GM12878 (cell line): ENCODE measurements at regions not wholly inside any gene's neighbourhood (a gene's known extent, or its start where the extent isn't known, plus 50 kb on each side); places are given as distances from the start of the nearest gene placed in this dataset.

ENCODE experiments used
- ATAC-seq: fragments of 200-7000 bp; cut with Tn5 transposase; 3 replicates; pipeline ENCODE4 v1.9.1; 2020; ENCODE audit warnings: mild to moderate bottlenecking, moderate library complexity
- BruUV-seq: library from RNA; stranded (reverse); fragments of 400-500 nt; replicated peaks from 2 replicates; lab custom pipeline; 2021; lab: Mats Ljungman, UMichigan
- CTCF ChIA-PET: fragments of 300-600 bp; sonication (Branson Sonifier 250); formaldehyde crosslinking; extraction: SDS; loops from one replicate; lab custom pipeline; 2021; ENCODE audit warnings: inconsistent platforms; lab: Yijun Ruan, JAX
- POLR2A ChIA-PET: fragments of 350-600 bp; formaldehyde crosslinking; extraction: SDS; loops from one replicate; lab custom pipeline; 2021; ENCODE audit warnings: inconsistent platforms; lab: Charles Lee
- RAD21 ChIA-PET: fragments of 300-600 bp; sonication (Branson Sonifier 250); formaldehyde crosslinking; loops from one replicate; lab custom pipeline; 2023; ENCODE audit warnings: antibody characterized with exemption; ENCODE audit not compliant: unreplicated experiment; lab: Charles Lee
- SMC1A ChIA-PET: fragments of 300-600 bp; sonication (Branson Sonifier 250); formaldehyde crosslinking; loops from one replicate; lab custom pipeline; 2023; ENCODE audit not compliant: unreplicated experiment, uncharacterized antibody; lab: Charles Lee
- DNase-seq: peaks from one replicate; pipeline ENCODE4 v3.0.0-alpha.2; 2011; ENCODE audit warnings: low read depth, low spot score
- FAIRE-seq: peaks from 3 replicates; lab custom pipeline; 2011; peaks lifted over from hg19 to GRCh38; lab: Jason Lieb, UNC
- H2AFZ ChIP-seq: 2 replicates; pipeline ENCODE4 v1.6.0; 2011; ENCODE audit warnings: low read depth, low read length, control low read depth; ENCODE audit not compliant: control insufficient read depth
- H3K27ac ChIP-seq: 2 replicates; pipeline ENCODE4 v1.5.1; 2011; ENCODE audit warnings: control low read depth; ENCODE audit not compliant: control insufficient read depth, insufficient read depth
- H3K27me3 ChIP-seq, 2 experiments: replicated peaks in 1 of 2; 2 replicates each; pipeline versions ENCODE4 v1.6.0 to v1.6.1; 2011; ENCODE audit warnings: low read length in 1 of 2; ENCODE audit not compliant: control insufficient read depth in 2 of 2, insufficient read depth in 2 of 2
- H3K36me3 ChIP-seq, 2 experiments: 2 replicates each; pipeline ENCODE4 v1.5.1; 2011; ENCODE audit warnings: low read length in 1 of 2; ENCODE audit not compliant: control insufficient read depth in 2 of 2, insufficient read depth in 2 of 2
- H3K4me1 ChIP-seq: 2 replicates; pipeline ENCODE4 v1.6.1; 2011; ENCODE audit warnings: mild to moderate bottlenecking, low read length, moderate library complexity, mixed read lengths; ENCODE audit not compliant: control insufficient read depth, insufficient read depth
- H3K4me2 ChIP-seq: 2 replicates; pipeline ENCODE4 v1.6.0; 2011; ENCODE audit warnings: control low read depth; ENCODE audit not compliant: control insufficient read depth, insufficient read depth
- H3K4me3 ChIP-seq: fragments of 200-600 bp; sonication (generic); 2 replicates; pipeline ENCODE4 v1.5.1; 2016
- H3K79me2 ChIP-seq: 2 replicates; pipeline ENCODE4 v1.6.0; 2011; ENCODE audit warnings: low read length; ENCODE audit not compliant: control insufficient read depth, insufficient read depth
- H3K9ac ChIP-seq: 2 replicates; pipeline ENCODE4 v1.8.0; 2011; ENCODE audit warnings: low read length, control low read depth, mixed read lengths; ENCODE audit not compliant: control insufficient read depth, insufficient read depth
- H3K9me3 ChIP-seq: replicated peaks from 3 replicates; pipeline ENCODE4 v1.5.1; 2011; ENCODE audit warnings: mild to moderate bottlenecking, low read length; ENCODE audit not compliant: control insufficient read depth, insufficient read depth
- H4K20me1 ChIP-seq: 2 replicates; pipeline ENCODE4 v1.6.0; 2011; ENCODE audit not compliant: control insufficient read depth, insufficient read depth
- BACH1 ChIP-seq: fragments of 450-650 bp; IDR thresholded peaks from 2 replicates; pipeline ENCODE4 v1.6.1; 2017; ENCODE audit warnings: mild to moderate bottlenecking, borderline replicate concordance
- BCL11A ChIP-seq: IDR thresholded peaks from 2 replicates; pipeline ENCODE4 v1.6.1; 2011; ENCODE audit warnings: low read depth, low read length
- BCL3 ChIP-seq: IDR thresholded peaks from 2 replicates; pipeline ENCODE4 v1.6.1; 2011; ENCODE audit warnings: borderline replicate concordance, low read depth, mild to moderate bottlenecking, moderate library complexity, low read length; ENCODE audit not compliant: insufficient read depth, poor library complexity, severe bottlenecking
- BMI1 ChIP-seq: fragments of 450-650 bp; IDR thresholded peaks from 2 replicates; pipeline ENCODE4 v1.6.1; 2016; ENCODE audit warnings: mild to moderate bottlenecking, moderate library complexity, borderline replicate concordance
- CBX3 ChIP-seq: fragments of 200-600 bp; sonication (generic); IDR thresholded peaks from 2 replicates; pipeline ENCODE4 v1.6.1; 2016; ENCODE audit warnings: low read depth, borderline replicate concordance
- E2F4 ChIP-seq: IDR thresholded peaks from 2 replicates; pipeline ENCODE4 v1.6.1; 2012; ENCODE audit warnings: low read depth, low read length, improper control_type of control experiment
- E2F8 ChIP-seq: fragments of 450-650 bp; IDR thresholded peaks from 2 replicates; pipeline ENCODE4 v1.6.1; 2018; ENCODE audit warnings: mild to moderate bottlenecking, low read depth, moderate library complexity; ENCODE audit not compliant: partially characterized antibody
- HDAC6 ChIP-seq: fragments of 200-600 bp; sonication (generic); IDR thresholded peaks from one replicate; pipeline ENCODE4 v1.8.0; 2017; ENCODE audit warnings: antibody characterized with exemption; ENCODE audit not compliant: unreplicated experiment
- JUNB ChIP-seq: IDR thresholded peaks from 2 replicates; pipeline ENCODE4 v1.6.1; 2016; ENCODE audit warnings: antibody characterized with exemption, mild to moderate bottlenecking
- JUND ChIP-seq: IDR thresholded peaks from 2 replicates; pipeline ENCODE4 v1.6.1; 2012; ENCODE audit warnings: low read depth, mild to moderate bottlenecking, low read length, improper control_type of control experiment, moderate library complexity
- KDM1A ChIP-seq: fragments of 200-600 bp; sonication (generic); IDR thresholded peaks from 2 replicates; pipeline ENCODE4 v1.6.1; 2016; ENCODE audit warnings: borderline replicate concordance
- MXI1 ChIP-seq: fragments of 150-350 bp; IDR thresholded peaks from 2 replicates; pipeline ENCODE4 v1.6.1; 2011; ENCODE audit warnings: low read depth, mild to moderate bottlenecking, inconsistent platforms, low read length, improper control_type of control experiment
- NFYA ChIP-seq: IDR thresholded peaks from 2 replicates; pipeline ENCODE4 v1.6.1; 2011; ENCODE audit warnings: low read depth, mild to moderate bottlenecking, low read length, improper control_type of control experiment, borderline replicate concordance
- NFYB ChIP-seq: IDR thresholded peaks from 2 replicates; pipeline ENCODE4 v1.6.1; 2011; ENCODE audit warnings: low read depth, mild to moderate bottlenecking, low read length, improper control_type of control experiment, moderate library complexity; ENCODE audit not compliant: insufficient read depth
- NR2C1 ChIP-seq: fragments of 450-650 bp; IDR thresholded peaks from 2 replicates; pipeline ENCODE4 v1.6.1; 2017; ENCODE audit warnings: antibody characterized with exemption, mild to moderate bottlenecking, moderate library complexity
- PBX3 ChIP-seq: IDR thresholded peaks from 2 replicates; pipeline ENCODE4 v1.6.1; 2011; ENCODE audit warnings: mild to moderate bottlenecking, low read depth, low read length, moderate library complexity; ENCODE audit not compliant: insufficient replicate concordance
- RB1 ChIP-seq: fragments of 450-650 bp; formaldehyde crosslinking; IDR thresholded peaks from 2 replicates; pipeline ENCODE4 v1.6.1; 2017; ENCODE audit warnings: mild to moderate bottlenecking, borderline replicate concordance
- RFX5 ChIP-seq: IDR thresholded peaks from 2 replicates; pipeline ENCODE4 v1.6.1; 2011; ENCODE audit warnings: low read depth, low read length, improper control_type of control experiment
- YBX1 ChIP-seq: fragments of 450-650 bp; IDR thresholded peaks from 2 replicates; pipeline ENCODE4 v1.6.1; 2016; ENCODE audit warnings: antibody characterized with exemption
- ZNF207 ChIP-seq: fragments of 450-650 bp; IDR thresholded peaks from 2 replicates; pipeline ENCODE4 v1.6.1; 2014; ENCODE audit warnings: antibody characterized with exemption, mild to moderate bottlenecking, borderline replicate concordance
- in situ Hi-C: fragments of 300-500 bp; cut with MboI; formaldehyde crosslinking; loops from 9 replicates; pipeline ENCODE4 v1.14.3; 2018; ENCODE audit warnings: mixed read lengths
- intact Hi-C: fragments of 100-400 bp; cut with micrococcal nuclease; formaldehyde crosslinking; loops from one replicate; pipeline ENCODE4 v1.14.2; 2022; ENCODE audit not compliant: unreplicated experiment

- no peak for ATAC-seq
- POLR2A ChIA-PET = no interaction called here
- Histone ChIP-seq H2AFZ (no peak overlapping the region), H3K27me3 (no peaks in the 10 kb centered on the region), H3K79me2 (no peaks in the 10 kb centered on the region), H3K9ac (no peak overlapping the region), H3K9me3 (no peaks in the 10 kb centered on the region), H4K20me1 (no peaks in the 10 kb centered on the region), H3K27ac (no peak overlapping the region), H3K4me3 (no peak overlapping the region), H3K4me1 (no peaks in the 10 kb centered on the region), H3K36me3 (no peaks in the 10 kb centered on the region), H3K4me2 (no peak overlapping the region)
- intact Hi-C loops (no loop called here), in situ Hi-C loops (no loop called here)
- RAD21 ChIA-PET = no interaction called here
- no peak for FAIRE-seq
- TF ChIP-seq BCL11A (no peak), JUNB (no peak), NFYB (no peak), BCL3 (no peak), RB1 (no peak), PBX3 (no peak), NFYA (no peak), E2F4 (no peak), JUND (no peak), YBX1 (no peak), NR2C1 (no peak), BACH1 (no peak), HDAC6 (no peak), E2F8 (no peak), KDM1A (no peak), RFX5 (no peak), BMI1 (no peak), CBX3 (no peak), ZNF207 (no peak), MXI1 (no peak)
- SMC1A ChIA-PET = interaction anchor here (1.0 kb wide), 1 partner anchor 10 kb away, joined by 3 read pairs; no protein-coding TSS in a partner anchor
- CTCF ChIA-PET = no interaction called here
- BruUV-seq = no TSS peak
- no peak for DNase-seq
Observed at GRCh38 chr12:39176356-39176755, 266.6 kb downstream of the KIF21A start.
